ENCODE measurements at regions not wholly inside any gene's neighbourhood (a gene's known extent, or its start where the extent isn't known, plus 50 kb on each side); places are given as distances from the start of the nearest gene placed in this dataset.

- Histone ChIP-seq H3K4me3 (no peak overlapping the region), H3K4me1 (no peaks in the 10 kb centered on the region), H3K36me3 (no peaks in the 10 kb centered on the region), H3K27me3 (no peaks in the 10 kb centered on the region), H3K27ac (peak overlapping the region in 1 of 3 donors; percentile 2), H3K9me3 (no peaks in the 10 kb centered on the region)
- TF ChIP-seq POLR2A (IDR thresholded peaks at IDR 0.05) = no peak
- no peak for TF ChIP-seq CTCF (IDR thresholded peaks at IDR 0.05)
- ATAC-seq (peak in 1 of 4 donors; percentile 83), DNase-seq (no peak)
- WGBS (ENCODE audit: insufficient coverage, low coverage, low lambda C conversion rate, missing lambda C conversion rate) = 72% methylated on average over 9 of the region's 9 CpGs
- intact Hi-C loops (cut with DNase I) = no loop called here
Measured at GRCh38 chr6:134436281-134436815, 118.4 kb upstream of the SGK1 start.

GRCh38 chr6:134435814-134436280, 117.9 kb upstream of the SGK1 start:
- H3K27me3 ChIP-seq = no peaks in the 10 kb centered on the region
- no peak overlapping the region for H3K27ac ChIP-seq
- WGBS (ENCODE audit: insufficient coverage, low coverage, low lambda C conversion rate, missing lambda C conversion rate) = 26% methylated on average over 3 of the region's 3 CpGs
- DNase-seq (no peak), ATAC-seq (no peak)
- intact Hi-C loops (cut with DNase I) = no loop called here
- no peaks in the 10 kb centered on the region for H3K4me1 ChIP-seq
- H3K4me3 ChIP-seq = no peak overlapping the region
- no peaks in the 10 kb centered on the region for H3K9me3 ChIP-seq
- TF ChIP-seq CTCF (IDR thresholded peaks at IDR 0.05) (no peak), POLR2A (IDR thresholded peaks at IDR 0.05) (no peak)
- H3K36me3 ChIP-seq = no peaks in the 10 kb centered on the region

- H3K27me3 ChIP-seq = no peaks in the 10 kb centered on the region
- no peak overlapping the region for H3K27ac ChIP-seq
- H3K36me3 ChIP-seq = no peaks in the 10 kb centered on the region
- no peaks in the 10 kb centered on the region for H3K9me3 ChIP-seq
- no peaks in the 10 kb centered on the region for H3K4me1 ChIP-seq
- TF ChIP-seq CTCF (IDR thresholded peaks at IDR 0.05) (no peak), POLR2A (IDR thresholded peaks at IDR 0.05) (no peak)
- ATAC-seq = no peak
- H3K4me3 ChIP-seq = no peak overlapping the region
- no peak for DNase-seq
- intact Hi-C loops (cut with DNase I) = no loop called here
- 85% methylated on average over 9 of the region's 9 CpGs for WGBS (ENCODE audit: insufficient coverage, low coverage, low lambda C conversion rate, missing lambda C conversion rate)
Measured at GRCh38 chr6:134434019-134434942, 116.4 kb upstream of the SGK1 start.

GRCh38 chr6:134432036-134432435, 114.1 kb upstream of the SGK1 start:
- Histone ChIP-seq H3K27me3 (no peaks in the 10 kb centered on the region), H3K27ac (no peak overlapping the region), H3K36me3 (no peaks in the 10 kb centered on the region), H3K4me1 (no peaks in the 10 kb centered on the region), H3K4me3 (no peak overlapping the region), H3K9me3 (no peaks in the 10 kb centered on the region)
- DNase-seq = no peak
- TF ChIP-seq CTCF (IDR thresholded peaks at IDR 0.05) = no peak
- TF ChIP-seq POLR2A (IDR thresholded peaks at IDR 0.05) = no peak
- intact Hi-C loops (cut with DNase I) = no loop called here
- no peak for ATAC-seq
- WGBS (ENCODE audit: insufficient coverage, low coverage, low lambda C conversion rate, missing lambda C conversion rate) = 64% methylated on average over 2 of the region's 2 CpGs

Data from right lobe of liver (tissue), 6 donors.